Astrocyte (in vitro differentiated cells and primary cell): ENCODE measurements at regions not wholly inside any gene's neighbourhood (a gene's known extent, or its start where the extent isn't known, plus 50 kb on each side); places are given as distances from the start of the nearest gene placed in this dataset.

ENCODE experiments used
- CTCF ChIP-seq: IDR thresholded peaks from 2 replicates; pipeline ENCODE4 v1.5.1; 2011; ENCODE audit warnings: low read depth, mild to moderate bottlenecking, inconsistent platforms, low read length, moderate library complexity; ENCODE audit not compliant: insufficient read depth
- EZH2 ChIP-seq: IDR thresholded peaks from 2 replicates; pipeline ENCODE4 v1.6.1; 2012; ENCODE audit warnings: mild to moderate bottlenecking, low read length, inconsistent platforms; ENCODE audit not compliant: insufficient read depth

DNA sequence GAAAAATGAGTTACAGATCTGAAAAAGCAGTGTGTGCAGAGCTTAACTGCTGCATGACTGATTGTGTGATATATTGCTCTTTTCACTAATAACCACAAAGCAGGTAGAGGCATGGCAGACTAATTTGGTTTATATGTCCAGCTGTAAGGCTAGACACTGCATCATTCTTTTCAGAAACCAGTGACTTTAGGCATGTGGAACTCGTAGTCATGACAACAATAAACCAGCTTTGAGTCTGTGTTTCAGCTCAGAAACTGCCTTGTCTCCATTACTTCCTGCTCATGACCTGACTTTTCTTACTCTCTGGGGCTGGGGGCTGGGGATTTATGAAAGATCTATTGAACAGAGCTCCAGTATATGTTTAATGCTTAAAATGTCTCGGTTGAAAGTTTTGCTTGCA, 146.8 kb upstream of the LRIG3 start:
- TF ChIP-seq CTCF (no peak), EZH2 (no peak)
